ENCODE measurements at regions not wholly inside any gene's neighbourhood (a gene's known extent, or its start where the extent isn't known, plus 50 kb on each side); places are given as distances from the start of the nearest gene placed in this dataset.

DNA sequence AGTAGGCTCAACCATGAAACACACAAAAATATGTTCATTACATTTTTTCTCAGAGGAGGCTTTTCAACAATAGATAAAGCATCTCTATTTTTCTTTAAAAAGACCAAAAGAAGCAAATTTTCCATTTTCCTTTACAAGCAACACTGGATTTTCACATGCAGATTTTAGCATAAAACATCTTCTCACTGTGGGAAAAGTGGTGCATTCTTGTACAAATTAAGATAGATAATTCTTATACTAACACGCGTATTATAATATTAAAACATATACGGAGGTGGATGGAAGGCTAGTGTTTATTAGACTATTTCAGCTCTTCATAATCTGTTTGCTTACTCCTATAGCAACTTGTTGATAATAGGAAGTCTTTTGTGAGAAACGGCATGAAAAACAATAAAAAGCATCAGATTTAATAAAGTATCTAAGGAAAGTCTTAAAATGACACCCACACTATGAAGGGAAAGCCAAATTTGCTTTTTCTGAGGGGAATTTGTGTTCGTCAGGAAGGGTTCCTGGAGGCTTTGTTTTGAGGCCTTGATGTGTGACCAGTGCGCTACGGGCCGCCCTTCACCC, 529.6 kb downstream of the SOX2 start:
- peaks cover 5% of the 10 kb centered on the region for H3K4me1 ChIP-seq (ENCODE audit: control insufficient read depth, insufficient read depth, low read length)
- no peaks in the 10 kb centered on the region for H3K27me3 ChIP-seq (ENCODE audit: control insufficient read depth, insufficient read depth, low read length)
- no peak overlapping the region for H3K4me3 ChIP-seq (ENCODE audit: low read length)
- DNase-seq: no peak
- no peaks in the 10 kb centered on the region for H3K36me3 ChIP-seq (ENCODE audit: control insufficient read depth, insufficient read depth, low read length)
- WGBS (ENCODE audit: insufficient coverage, low lambda C conversion rate): 100% methylated on average over 2 of the region's 8 CpGs
- no peak overlapping the region for H3K27ac ChIP-seq (ENCODE audit: low read length)
- no peaks in the 10 kb centered on the region for H3K9me3 ChIP-seq (ENCODE audit: control insufficient read depth, low read depth, low read length)

DNA sequence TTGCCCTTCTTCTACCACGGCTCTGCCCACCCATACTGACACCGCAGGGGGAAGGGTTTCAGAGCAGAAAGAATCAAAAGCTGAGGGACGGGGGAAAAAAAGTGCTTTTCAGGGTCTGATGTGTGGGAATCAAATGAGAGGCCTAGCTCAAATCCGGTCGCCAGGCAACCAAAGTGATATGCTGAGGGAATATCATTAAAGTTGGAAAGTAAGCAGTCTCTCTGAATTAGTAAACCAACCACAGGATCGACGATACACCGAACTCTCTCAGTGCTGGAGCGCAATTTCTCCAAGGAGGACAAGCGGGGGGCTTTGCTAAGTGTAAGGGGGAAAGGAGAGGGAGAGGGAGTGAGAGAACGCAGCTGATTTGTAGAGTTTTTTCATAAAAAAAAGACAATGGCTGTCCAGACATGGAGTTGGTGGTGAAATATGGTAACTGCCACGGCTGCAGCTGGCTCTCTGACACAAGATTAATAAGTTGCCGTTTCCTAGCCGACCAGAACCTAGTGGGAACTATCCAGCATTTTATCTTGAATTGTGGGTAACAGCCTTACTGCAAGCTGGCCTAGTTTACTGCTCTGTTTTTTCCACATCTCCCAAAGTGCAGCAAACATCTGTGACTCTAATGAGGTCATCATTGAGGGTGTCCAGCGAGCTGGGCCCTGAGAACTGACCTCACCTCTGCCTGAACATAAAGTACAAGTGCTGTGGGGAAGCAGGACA, 530.2 kb downstream of the SOX2 start:
- H3K27me3 ChIP-seq (ENCODE audit: control insufficient read depth, insufficient read depth, low read length): no peaks in the 10 kb centered on the region
- WGBS (ENCODE audit: insufficient coverage, low lambda C conversion rate): no CpG with 5 or more reads among the region's 15 CpGs
- peak; percentile 24 to 46 for DNase-seq

DNA sequence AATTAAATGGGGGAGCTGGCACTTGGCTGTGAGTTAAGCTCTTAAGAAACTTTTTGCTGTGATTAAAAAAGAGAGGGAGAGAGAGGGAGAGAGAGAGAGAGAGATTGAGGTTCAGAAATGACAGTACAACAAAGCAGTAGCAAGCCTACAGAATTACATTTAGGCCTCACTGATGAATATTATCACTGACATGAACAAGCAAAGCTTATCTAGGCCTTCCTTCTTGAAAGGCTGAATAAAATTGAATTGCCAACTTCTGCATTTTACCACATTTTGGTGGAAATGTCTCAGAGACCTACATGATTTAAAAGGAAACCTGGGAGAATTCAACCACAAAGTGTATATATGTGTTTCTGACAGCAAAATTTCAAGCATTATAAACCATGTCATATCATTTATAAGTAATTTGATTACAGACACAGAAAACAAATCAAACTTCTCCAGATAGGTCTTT, 530.8 kb downstream of the SOX2 start:
- Histone ChIP-seq H3K4me1 (ENCODE audit: control insufficient read depth, insufficient read depth, low read length) (peaks cover 5% of the 10 kb centered on the region), H3K27me3 (ENCODE audit: control insufficient read depth, insufficient read depth, low read length) (no peaks in the 10 kb centered on the region), H3K27ac (ENCODE audit: low read length) (no peak overlapping the region), H3K36me3 (ENCODE audit: control insufficient read depth, insufficient read depth, low read length) (no peaks in the 10 kb centered on the region), H3K9me3 (ENCODE audit: control insufficient read depth, low read depth, low read length) (no peaks in the 10 kb centered on the region), H3K4me3 (ENCODE audit: low read length) (no peak overlapping the region)
- DNase-seq: no peak

More for the DNA sequence above, 530.2 kb downstream of the SOX2 start:
- no peak overlapping the region for H3K27ac ChIP-seq (ENCODE audit: low read length)
- no peaks in the 10 kb centered on the region for H3K36me3 ChIP-seq (ENCODE audit: control insufficient read depth, insufficient read depth, low read length)
- peaks cover 5% of the 10 kb centered on the region for H3K4me1 ChIP-seq (ENCODE audit: control insufficient read depth, insufficient read depth, low read length)
- no peaks in the 10 kb centered on the region for H3K9me3 ChIP-seq (ENCODE audit: control insufficient read depth, low read depth, low read length)
- no peak overlapping the region for H3K4me3 ChIP-seq (ENCODE audit: low read length)

DNA sequence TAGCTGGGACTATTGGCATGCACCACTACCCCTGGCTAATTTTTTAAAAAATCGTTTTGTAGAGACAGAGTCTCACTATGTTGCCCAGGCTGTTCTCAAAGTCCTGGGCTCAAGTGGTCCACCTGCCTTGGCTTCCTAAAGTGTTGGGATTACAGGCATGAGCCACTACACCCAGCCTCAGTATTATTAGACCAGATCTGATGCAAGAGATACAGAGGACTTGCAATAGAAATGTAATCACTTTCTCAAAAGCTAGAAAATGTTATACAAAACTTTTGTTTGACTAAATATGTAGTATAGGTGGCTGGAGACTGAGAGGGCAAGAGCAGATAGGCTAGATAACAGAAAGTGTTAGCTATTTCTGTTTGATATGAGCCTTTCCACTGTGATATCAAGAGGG, 531.9 kb downstream of the SOX2 start:
- H3K9me3 ChIP-seq (ENCODE audit: control insufficient read depth, low read depth, low read length): no peaks in the 10 kb centered on the region
- H3K27ac ChIP-seq (ENCODE audit: low read length): no peak overlapping the region
- H3K4me1 ChIP-seq (ENCODE audit: control insufficient read depth, insufficient read depth, low read length): peaks cover 5% of the 10 kb centered on the region
- no peak overlapping the region for H3K4me3 ChIP-seq (ENCODE audit: low read length)
- no peaks in the 10 kb centered on the region for H3K27me3 ChIP-seq (ENCODE audit: control insufficient read depth, insufficient read depth, low read length)
- WGBS (ENCODE audit: insufficient coverage, low lambda C conversion rate): no CpG with 5 or more reads among the region's 1 CpG
- H3K36me3 ChIP-seq (ENCODE audit: control insufficient read depth, insufficient read depth, low read length): no peaks in the 10 kb centered on the region
- DNase-seq: no peak

DNA sequence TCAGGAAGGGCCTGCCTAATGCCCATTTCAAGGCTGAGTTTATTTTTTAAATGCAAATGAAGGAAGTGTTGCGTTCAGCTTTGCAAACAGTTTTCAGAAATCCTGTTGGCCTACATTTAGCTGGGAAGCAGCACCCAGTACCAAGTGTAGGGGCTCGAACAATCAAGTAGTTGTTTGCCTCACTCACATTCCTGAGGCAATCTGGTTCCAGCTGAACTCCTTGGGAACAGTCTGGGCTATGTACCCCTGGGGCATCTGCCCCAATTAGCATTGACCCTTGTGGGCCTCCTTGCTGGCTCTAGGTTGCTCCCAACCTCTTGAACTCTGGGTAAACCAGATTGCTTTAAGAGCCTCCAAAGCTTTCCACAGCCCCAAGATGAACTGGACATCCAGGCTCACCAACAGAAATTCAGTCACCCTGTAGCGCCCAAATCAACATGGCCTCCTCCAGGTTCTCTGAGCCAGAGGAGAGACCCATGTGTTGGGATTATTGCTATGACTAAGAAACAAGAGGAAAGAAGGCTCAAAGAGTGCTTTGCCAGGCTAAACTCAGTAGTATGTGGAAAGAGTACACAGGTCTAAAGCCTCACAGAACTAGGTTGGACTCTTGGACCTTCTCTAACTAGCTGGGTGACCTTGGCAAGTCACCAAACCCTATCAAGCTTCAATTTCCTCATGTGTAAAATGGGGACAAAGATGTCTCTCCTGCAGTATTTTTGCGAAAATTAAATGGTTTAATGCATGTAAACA, 532.7 kb downstream of the SOX2 start:
- peak; percentile 40 to 70 for DNase-seq
- Histone ChIP-seq H3K27ac (ENCODE audit: low read length) (no peak overlapping the region), H3K4me3 (ENCODE audit: low read length) (no peak overlapping the region), H3K4me1 (ENCODE audit: control insufficient read depth, insufficient read depth, low read length) (peaks cover 5% of the 10 kb centered on the region), H3K36me3 (ENCODE audit: control insufficient read depth, insufficient read depth, low read length) (no peaks in the 10 kb centered on the region), H3K9me3 (ENCODE audit: control insufficient read depth, low read depth, low read length) (no peaks in the 10 kb centered on the region), H3K27me3 (ENCODE audit: control insufficient read depth, insufficient read depth, low read length) (no peaks in the 10 kb centered on the region)
- 80% methylated on average over 1 of the region's 4 CpGs for WGBS (ENCODE audit: insufficient coverage, low lambda C conversion rate)

DNA sequence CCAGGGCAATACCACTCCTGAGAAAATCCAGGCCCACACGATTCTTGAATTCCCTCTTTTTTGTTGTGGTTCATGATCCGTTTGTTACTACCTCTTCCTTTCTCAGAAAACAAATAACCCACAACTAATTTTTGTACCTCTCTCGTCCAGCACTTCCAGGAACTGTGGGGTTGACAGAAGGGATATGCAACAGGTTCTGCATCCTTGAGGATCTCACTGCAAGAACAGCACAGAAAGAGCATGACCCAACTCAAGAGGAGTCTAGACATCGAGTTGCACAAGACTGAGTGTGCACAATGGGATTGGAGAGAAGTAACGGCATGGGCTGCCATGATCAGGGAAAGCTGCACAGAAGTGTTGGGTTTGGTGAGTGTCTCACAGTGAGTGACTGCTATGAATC, 533.3 kb downstream of the SOX2 start:
- 90% methylated on average over 2 of the region's 5 CpGs for WGBS (ENCODE audit: insufficient coverage, low lambda C conversion rate)
- Histone ChIP-seq H3K36me3 (ENCODE audit: control insufficient read depth, insufficient read depth, low read length) (no peaks in the 10 kb centered on the region), H3K27me3 (ENCODE audit: control insufficient read depth, insufficient read depth, low read length) (no peaks in the 10 kb centered on the region), H3K4me3 (ENCODE audit: low read length) (no peak overlapping the region), H3K27ac (ENCODE audit: low read length) (no peak overlapping the region), H3K4me1 (ENCODE audit: control insufficient read depth, insufficient read depth, low read length) (peaks cover 5% of the 10 kb centered on the region), H3K9me3 (ENCODE audit: control insufficient read depth, low read depth, low read length) (no peaks in the 10 kb centered on the region)
- DNase-seq: no peak

DNA sequence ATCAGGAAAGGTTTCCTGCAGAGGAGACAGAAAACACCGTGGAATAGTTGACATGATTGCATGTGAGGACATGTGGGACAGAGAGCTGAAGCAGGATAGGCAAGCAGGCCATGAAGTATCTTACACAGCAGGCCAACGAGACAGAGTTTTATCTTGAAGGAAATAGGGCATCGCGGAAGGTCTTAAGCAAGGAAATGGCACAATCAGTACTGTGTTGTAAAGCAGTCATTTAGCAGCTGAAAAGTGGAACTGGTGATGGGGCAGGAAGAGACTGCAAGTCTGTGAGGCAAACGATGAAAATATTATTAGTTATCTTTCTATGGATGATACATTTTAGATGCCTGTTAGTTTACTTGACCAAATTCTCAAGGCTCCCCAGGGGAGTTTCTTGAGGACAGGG, 535.1 kb downstream of the SOX2 start:
- Histone ChIP-seq H3K36me3 (ENCODE audit: control insufficient read depth, insufficient read depth, low read length) (no peaks in the 10 kb centered on the region), H3K4me1 (ENCODE audit: control insufficient read depth, insufficient read depth, low read length) (peaks cover 5% of the 10 kb centered on the region), H3K27ac (ENCODE audit: low read length) (no peak overlapping the region), H3K9me3 (ENCODE audit: control insufficient read depth, low read depth, low read length) (no peaks in the 10 kb centered on the region), H3K27me3 (ENCODE audit: control insufficient read depth, insufficient read depth, low read length) (no peaks in the 10 kb centered on the region), H3K4me3 (ENCODE audit: low read length) (no peak overlapping the region)
- no peak for DNase-seq
- 100% methylated on average over 2 of the region's 5 CpGs for WGBS (ENCODE audit: insufficient coverage, low lambda C conversion rate)

DNA sequence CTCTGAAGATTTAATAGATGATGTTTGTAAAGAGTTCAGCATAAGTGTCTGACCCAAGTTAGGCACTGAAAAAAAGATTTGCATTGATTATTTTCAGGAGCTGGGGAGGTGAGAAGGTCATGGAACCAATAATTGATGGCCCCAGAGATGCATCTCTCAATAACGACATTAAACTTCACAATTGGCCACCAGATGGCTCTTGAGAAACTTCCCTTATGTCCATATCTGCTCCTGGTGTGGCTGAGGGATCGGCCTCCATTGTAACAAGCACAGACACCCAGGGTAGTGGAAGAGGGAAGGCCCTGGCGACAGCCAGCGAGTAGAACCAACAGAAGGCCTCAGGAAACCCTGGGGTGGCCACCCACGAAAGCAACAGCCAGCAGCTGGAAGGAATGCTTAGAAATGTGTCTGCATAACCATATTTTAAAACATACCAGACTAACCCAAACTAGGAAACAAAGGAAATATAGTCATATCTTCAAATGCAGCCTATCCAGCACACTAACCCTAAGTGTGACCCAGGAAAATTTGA, 536.7 kb downstream of the SOX2 start:
- WGBS (ENCODE audit: insufficient coverage, low lambda C conversion rate): 80% methylated on average over 1 of the region's 5 CpGs
- H3K4me1 ChIP-seq (ENCODE audit: control insufficient read depth, insufficient read depth, low read length): peaks cover 5% of the 10 kb centered on the region
- DNase-seq: no peak
- no peaks in the 10 kb centered on the region for H3K9me3 ChIP-seq (ENCODE audit: control insufficient read depth, low read depth, low read length)
- H3K4me3 ChIP-seq (ENCODE audit: low read length): no peak overlapping the region
- no peaks in the 10 kb centered on the region for H3K27me3 ChIP-seq (ENCODE audit: control insufficient read depth, insufficient read depth, low read length)
- no peaks in the 10 kb centered on the region for H3K36me3 ChIP-seq (ENCODE audit: control insufficient read depth, insufficient read depth, low read length)
- H3K27ac ChIP-seq (ENCODE audit: low read length): no peak overlapping the region

DNA sequence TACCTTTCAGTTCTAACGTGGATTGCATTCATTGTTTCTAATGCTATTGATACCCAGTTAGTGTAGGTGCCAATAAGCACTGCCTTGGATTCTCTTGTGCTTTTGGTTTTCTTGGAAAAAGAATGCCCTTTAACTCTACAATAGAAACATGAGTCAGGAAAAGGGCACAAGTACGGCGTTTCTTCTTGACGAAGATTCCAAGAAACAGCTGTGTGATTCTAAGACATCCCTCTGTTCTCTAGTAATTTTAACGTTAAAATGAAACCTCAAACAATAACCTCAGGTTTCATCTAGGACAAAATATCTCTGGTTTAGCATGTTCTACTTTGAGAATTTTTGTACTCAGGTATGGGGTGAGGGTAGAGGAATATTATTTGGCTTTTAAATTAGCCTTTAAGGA, 540.5 kb upstream of the ATP11B start:
- Histone ChIP-seq H3K36me3 (ENCODE audit: control insufficient read depth, insufficient read depth, low read length) (no peaks in the 10 kb centered on the region), H3K27ac (ENCODE audit: low read length) (no peak overlapping the region), H3K4me1 (ENCODE audit: control insufficient read depth, insufficient read depth, low read length) (no peaks in the 10 kb centered on the region), H3K27me3 (ENCODE audit: control insufficient read depth, insufficient read depth, low read length) (no peaks in the 10 kb centered on the region), H3K4me3 (ENCODE audit: low read length) (no peak overlapping the region), H3K9me3 (ENCODE audit: control insufficient read depth, low read depth, low read length) (no peaks in the 10 kb centered on the region)
- no peak for DNase-seq
- 86% methylated on average over 1 of the region's 5 CpGs for WGBS (ENCODE audit: insufficient coverage, low lambda C conversion rate)

DNA sequence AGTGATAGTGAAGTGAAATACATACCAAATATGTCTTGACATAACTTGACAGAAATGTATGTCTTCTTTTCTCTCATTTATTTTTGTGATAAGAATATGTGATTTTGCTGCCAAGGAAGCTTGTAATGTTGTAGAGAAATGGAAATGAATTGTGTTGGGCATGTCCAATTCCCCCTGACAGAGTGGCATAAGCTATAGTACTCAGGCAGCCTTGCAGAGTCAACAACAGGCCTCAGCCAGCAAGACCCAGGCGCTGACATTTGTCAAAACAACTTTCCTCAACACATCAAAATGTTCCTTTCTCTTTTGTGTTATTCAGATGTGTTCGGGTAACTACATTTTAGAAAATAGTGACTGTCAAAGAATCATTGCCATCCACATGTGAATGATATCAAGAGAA, 538.1 kb upstream of the ATP11B start:
- no CpG with 5 or more reads among the region's 2 CpGs for WGBS (ENCODE audit: insufficient coverage, low lambda C conversion rate)
- peaks cover 3% of the 10 kb centered on the region for H3K27me3 ChIP-seq (ENCODE audit: control insufficient read depth, insufficient read depth, low read length)
- no peak overlapping the region for H3K27ac ChIP-seq (ENCODE audit: low read length)
- H3K9me3 ChIP-seq (ENCODE audit: control insufficient read depth, low read depth, low read length): no peaks in the 10 kb centered on the region
- H3K36me3 ChIP-seq (ENCODE audit: control insufficient read depth, insufficient read depth, low read length): no peaks in the 10 kb centered on the region
- H3K4me1 ChIP-seq (ENCODE audit: control insufficient read depth, insufficient read depth, low read length): no peaks in the 10 kb centered on the region
- no peak for DNase-seq
- H3K4me3 ChIP-seq (ENCODE audit: low read length): no peak overlapping the region
